ENCODE measurements at regions not wholly inside any gene's neighbourhood (a gene's known extent, or its start where the extent isn't known, plus 50 kb on each side); places are given as distances from the start of the nearest gene placed in this dataset.

DNA sequence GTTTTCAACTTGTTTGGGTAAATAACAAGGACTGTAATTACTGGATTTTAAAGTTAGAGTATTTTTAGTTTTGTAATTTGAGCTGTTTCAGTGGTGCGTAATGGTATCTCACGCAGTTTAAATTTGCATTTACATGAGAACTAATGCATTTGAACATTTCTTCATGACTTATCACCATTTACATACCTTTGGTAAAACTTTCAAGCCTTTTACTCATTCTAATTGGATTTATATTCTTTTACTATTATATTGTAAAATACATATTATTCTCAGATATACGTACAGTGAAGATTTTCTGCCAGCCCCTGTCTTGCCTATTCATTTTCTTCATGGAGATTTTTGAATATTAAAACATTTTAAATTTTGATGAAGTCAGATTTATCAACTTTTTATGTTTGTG lies 703.8 kb downstream of the MECOM start:
- no peak overlapping the region for H3K4me3 Mint-ChIP-seq (ENCODE audit: low read depth)
- no peaks in the 10 kb centered on the region for H3K4me1 Mint-ChIP-seq (ENCODE audit: low read depth)
- no peaks in the 10 kb centered on the region for H3K27me3 Mint-ChIP-seq
- H3K27ac Mint-ChIP-seq: no peak overlapping the region
- TF ChIP-seq, protein P1, sequence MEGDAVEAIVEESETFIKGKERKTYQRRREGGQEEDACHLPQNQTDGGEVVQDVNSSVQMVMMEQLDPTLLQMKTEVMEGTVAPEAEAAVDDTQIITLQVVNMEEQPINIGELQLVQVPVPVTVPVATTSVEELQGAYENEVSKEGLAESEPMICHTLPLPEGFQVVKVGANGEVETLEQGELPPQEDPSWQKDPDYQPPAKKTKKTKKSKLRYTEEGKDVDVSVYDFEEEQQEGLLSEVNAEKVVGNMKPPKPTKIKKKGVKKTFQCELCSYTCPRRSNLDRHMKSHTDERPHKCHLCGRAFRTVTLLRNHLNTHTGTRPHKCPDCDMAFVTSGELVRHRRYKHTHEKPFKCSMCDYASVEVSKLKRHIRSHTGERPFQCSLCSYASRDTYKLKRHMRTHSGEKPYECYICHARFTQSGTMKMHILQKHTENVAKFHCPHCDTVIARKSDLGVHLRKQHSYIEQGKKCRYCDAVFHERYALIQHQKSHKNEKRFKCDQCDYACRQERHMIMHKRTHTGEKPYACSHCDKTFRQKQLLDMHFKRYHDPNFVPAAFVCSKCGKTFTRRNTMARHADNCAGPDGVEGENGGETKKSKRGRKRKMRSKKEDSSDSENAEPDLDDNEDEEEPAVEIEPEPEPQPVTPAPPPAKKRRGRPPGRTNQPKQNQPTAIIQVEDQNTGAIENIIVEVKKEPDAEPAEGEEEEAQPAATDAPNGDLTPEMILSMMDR (IDR thresholded peaks at IDR 0.05; ENCODE audit: unreplicated experiment): no peak
- H3K9me3 Mint-ChIP-seq (ENCODE audit: low read depth): peaks cover 7% of the 10 kb centered on the region
- no peaks in the 10 kb centered on the region for H3K36me3 Mint-ChIP-seq (ENCODE audit: insufficient read depth)
- no peak for DNase-seq (ENCODE audit: low spot score, unreplicated experiment)

DNA sequence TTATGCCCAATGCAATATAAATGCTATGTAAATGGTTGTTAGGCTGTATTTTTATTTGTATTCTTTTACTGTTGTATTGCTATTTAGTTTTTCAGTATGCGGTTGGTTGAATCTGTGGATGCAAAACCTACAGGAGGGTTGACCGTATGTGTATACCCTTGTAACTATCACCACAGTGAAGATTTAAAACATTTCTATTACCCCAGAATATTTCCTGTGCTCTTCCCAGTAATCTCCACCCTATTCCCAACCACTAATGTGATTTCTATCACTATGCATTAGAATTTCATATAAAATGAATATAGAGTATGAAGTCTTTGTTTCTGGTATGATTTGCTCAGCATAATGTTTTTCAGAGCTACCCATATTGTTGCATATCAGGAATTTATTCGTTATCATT lies 705.0 kb downstream of the MECOM start:
- Mint-ChIP-seq H3K27ac (no peak overlapping the region), H3K27me3 (no peaks in the 10 kb centered on the region), H3K4me1 (ENCODE audit: low read depth) (no peaks in the 10 kb centered on the region), H3K36me3 (ENCODE audit: insufficient read depth) (no peaks in the 10 kb centered on the region), H3K9me3 (ENCODE audit: low read depth) (peaks cover 12% of the 10 kb centered on the region), H3K4me3 (ENCODE audit: low read depth) (no peak overlapping the region)
- no peak for DNase-seq (ENCODE audit: low spot score, unreplicated experiment)
- TF ChIP-seq, protein P1 (IDR thresholded peaks at IDR 0.05; ENCODE audit: unreplicated experiment): no peak

DNA sequence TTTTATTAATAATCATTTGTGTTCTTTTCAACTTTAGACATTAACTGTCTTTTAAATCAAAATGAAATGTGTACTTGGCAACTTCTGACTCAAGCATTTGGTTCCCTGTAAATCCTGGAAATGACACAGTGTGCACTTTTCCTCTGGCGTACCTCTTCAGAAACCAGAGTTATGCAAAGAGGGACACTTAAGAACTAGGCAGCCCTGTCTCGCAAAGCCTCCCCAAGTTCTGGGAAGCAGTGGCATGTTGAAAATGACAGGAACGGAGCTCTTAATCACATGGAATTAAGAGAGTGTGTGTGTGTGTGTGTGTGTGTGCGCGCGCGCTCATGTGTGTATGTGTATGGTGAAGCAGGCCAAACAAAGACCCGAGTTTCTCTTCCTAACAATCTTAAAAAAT lies 707.4 kb downstream of the MECOM start:
- peaks cover 5% of the 10 kb centered on the region for H3K9me3 Mint-ChIP-seq (ENCODE audit: low read depth)
- DNase-seq (ENCODE audit: low spot score, unreplicated experiment): no peak
- H3K4me3 Mint-ChIP-seq (ENCODE audit: low read depth): no peak overlapping the region
- no peaks in the 10 kb centered on the region for H3K36me3 Mint-ChIP-seq (ENCODE audit: insufficient read depth)
- peaks cover 9% of the 10 kb centered on the region for H3K4me1 Mint-ChIP-seq (ENCODE audit: low read depth)
- H3K27ac Mint-ChIP-seq: no peak overlapping the region
- TF ChIP-seq, protein P1 (IDR thresholded peaks at IDR 0.05; ENCODE audit: unreplicated experiment): no peak
- no peaks in the 10 kb centered on the region for H3K27me3 Mint-ChIP-seq

DNA sequence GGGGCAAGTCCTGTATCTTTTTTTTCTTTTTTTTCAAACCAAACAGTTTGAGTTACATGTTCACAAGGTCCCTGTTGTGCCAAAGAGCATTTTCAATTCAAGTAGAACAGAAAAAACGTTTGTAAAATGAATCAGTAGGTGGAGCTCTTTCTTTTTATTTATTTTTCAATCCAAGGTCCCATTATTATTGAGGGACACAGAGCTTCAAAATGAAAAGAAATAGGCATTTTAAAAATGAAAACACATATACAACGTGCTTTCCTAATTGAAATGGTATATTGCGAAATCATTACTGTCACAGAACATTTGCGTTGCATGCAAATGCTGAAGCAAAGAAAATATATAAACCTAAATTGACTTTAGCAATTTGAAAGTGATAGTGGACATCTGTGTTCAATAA lies 711.0 kb downstream of the MECOM start:
- Mint-ChIP-seq H3K4me3 (ENCODE audit: low read depth) (no peak overlapping the region), H3K4me1 (ENCODE audit: low read depth) (peaks cover 21% of the 10 kb centered on the region), H3K36me3 (ENCODE audit: insufficient read depth) (no peaks in the 10 kb centered on the region), H3K27ac (no peak overlapping the region), H3K9me3 (ENCODE audit: low read depth) (peaks cover 5% of the 10 kb centered on the region), H3K27me3 (no peaks in the 10 kb centered on the region)
- TF ChIP-seq, protein P1 (IDR thresholded peaks at IDR 0.05; ENCODE audit: unreplicated experiment): no peak
- no peak for DNase-seq (ENCODE audit: low spot score, unreplicated experiment)

DNA sequence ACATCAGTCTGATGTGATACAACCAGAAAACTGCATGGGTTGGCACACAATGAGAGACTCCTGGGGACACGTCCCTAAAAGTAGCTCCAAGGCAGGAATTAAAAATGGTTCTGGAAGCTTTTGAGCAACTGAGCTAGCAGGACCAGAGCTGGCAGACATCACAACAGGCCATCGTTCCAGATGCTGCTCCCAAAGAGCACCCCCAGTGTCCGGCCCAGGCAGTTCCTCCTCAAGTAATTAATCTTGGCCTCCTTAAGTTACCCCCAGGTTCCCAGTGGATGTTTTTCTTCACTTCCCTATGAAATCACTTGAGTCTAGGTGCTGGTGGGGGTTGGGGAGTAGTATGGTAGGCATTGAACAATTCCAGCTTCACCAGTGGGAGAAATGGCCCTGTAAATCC lies 711.6 kb downstream of the MECOM start:
- no peak for DNase-seq (ENCODE audit: low spot score, unreplicated experiment)
- Mint-ChIP-seq H3K27ac (no peak overlapping the region), H3K4me1 (ENCODE audit: low read depth) (peaks cover 21% of the 10 kb centered on the region), H3K36me3 (ENCODE audit: insufficient read depth) (no peaks in the 10 kb centered on the region), H3K27me3 (no peaks in the 10 kb centered on the region), H3K9me3 (ENCODE audit: low read depth) (peaks cover 5% of the 10 kb centered on the region), H3K4me3 (ENCODE audit: low read depth) (no peak overlapping the region)
- TF ChIP-seq, protein P1 (IDR thresholded peaks at IDR 0.05; ENCODE audit: unreplicated experiment): no peak

Measured in progenitor cell of endocrine pancreas (in vitro differentiated cells).